ENCODE measurements at regions not wholly inside any gene's neighbourhood (a gene's known extent, or its start where the extent isn't known, plus 50 kb on each side); places are given as distances from the start of the nearest gene placed in this dataset.

DNA sequence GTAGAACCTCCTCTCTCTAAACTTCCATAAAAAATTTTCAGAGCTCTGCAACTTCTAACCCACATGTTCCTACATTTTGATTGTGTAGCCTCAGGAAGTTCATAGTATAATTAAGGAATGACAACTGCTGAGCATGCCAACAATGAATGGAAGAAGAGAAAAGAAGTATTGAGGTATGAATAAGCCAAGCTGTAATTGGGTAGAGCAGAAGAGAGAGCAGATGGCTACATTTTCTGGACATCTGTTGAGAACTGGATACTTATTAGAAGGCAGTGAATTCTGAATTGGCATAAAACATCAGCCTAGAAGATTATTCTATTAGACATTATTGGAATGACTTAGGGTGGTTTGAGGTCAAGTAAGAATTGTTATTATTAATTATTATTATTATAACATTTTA, 728.3 kb upstream of the PHF14 start:
- Histone ChIP-seq H3K14ac (replicated peaks; ENCODE audit: low read depth, low read length) (no peak overlapping the region), H3K27me3 (ENCODE audit: control insufficient read depth, insufficient read depth, low read length) (no peaks in the 10 kb centered on the region), H2BK20ac (ENCODE audit: low read depth, low read length) (no peak overlapping the region), H2AFZ (replicated peaks; ENCODE audit: low read length, poor library complexity) (no peak overlapping the region), H3K27ac (ENCODE audit: insufficient read depth, low read length) (no peak overlapping the region), H2AK5ac (ENCODE audit: low read depth, low read length) (no peak overlapping the region), H3K9me1 (ENCODE audit: insufficient read depth, low read length) (no peaks in the 10 kb centered on the region), H3K36me3 (ENCODE audit: control insufficient read depth, insufficient read depth, low read length) (no peaks in the 10 kb centered on the region), H3K9me3 (ENCODE audit: control insufficient read depth, insufficient read depth, low read length) (peaks cover 8% of the 10 kb centered on the region), H3K23ac (ENCODE audit: low read depth, low read length) (no peak overlapping the region), H3K4me1 (ENCODE audit: control insufficient read depth, insufficient read depth, low read length) (no peaks in the 10 kb centered on the region), H4K8ac (ENCODE audit: low read depth in 2 of 2, low read length in 2 of 2) (no peak overlapping the region), H3K79me1 (ENCODE audit: low read depth in 1 of 2, low read length in 2 of 2) (no peaks in the 10 kb centered on the region), H3K4ac (ENCODE audit: low read depth, low read length) (no peak overlapping the region), H3K9ac (ENCODE audit: low read depth, low read length) (no peak overlapping the region), H3K4me3 (ENCODE audit: insufficient read depth, low read depth, low read length) (no peak overlapping the region), H3K56ac (ENCODE audit: extremely low read depth, insufficient read depth, low read length) (no peak overlapping the region), H2AK9ac (replicated peaks; ENCODE audit: low read depth, low read length, poor library complexity) (no peak overlapping the region), H2BK120ac (ENCODE audit: low read depth, low read length) (no peak overlapping the region), H4K20me1 (ENCODE audit: insufficient read depth, low read length) (no peaks in the 10 kb centered on the region), H3K18ac (ENCODE audit: low read depth, low read length) (no peak overlapping the region), H3K4me2 (ENCODE audit: low read depth, low read length) (no peak overlapping the region), H4K91ac (ENCODE audit: insufficient read depth, low read depth, low read length) (no peak overlapping the region), H2BK5ac (ENCODE audit: low read depth, low read length, poor library complexity, severe bottlenecking) (no peak overlapping the region), H2BK15ac (ENCODE audit: low read depth, low read length) (no peak overlapping the region), H4K5ac (ENCODE audit: low read depth, low read length) (no peak overlapping the region)
- DNase-seq (no peak), ATAC-seq (ENCODE audit: low read depth) (no peak)
- no peak for TF ChIP-seq SMC3 (IDR thresholded peaks at IDR 0.05; ENCODE audit: low read depth, low read length)
- no peak for TF ChIP-seq RCOR1 (IDR thresholded peaks at IDR 0.05; ENCODE audit: insufficient replicate concordance, low read length)
- TF ChIP-seq, protein P1, sequence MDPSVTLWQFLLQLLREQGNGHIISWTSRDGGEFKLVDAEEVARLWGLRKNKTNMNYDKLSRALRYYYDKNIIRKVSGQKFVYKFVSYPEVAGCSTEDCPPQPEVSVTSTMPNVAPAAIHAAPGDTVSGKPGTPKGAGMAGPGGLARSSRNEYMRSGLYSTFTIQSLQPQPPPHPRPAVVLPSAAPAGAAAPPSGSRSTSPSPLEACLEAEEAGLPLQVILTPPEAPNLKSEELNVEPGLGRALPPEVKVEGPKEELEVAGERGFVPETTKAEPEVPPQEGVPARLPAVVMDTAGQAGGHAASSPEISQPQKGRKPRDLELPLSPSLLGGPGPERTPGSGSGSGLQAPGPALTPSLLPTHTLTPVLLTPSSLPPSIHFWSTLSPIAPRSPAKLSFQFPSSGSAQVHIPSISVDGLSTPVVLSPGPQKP (IDR thresholded peaks at IDR 0.05; ENCODE audit: borderline replicate concordance, low read depth, low read length) = no peak
- TF ChIP-seq, protein P2, sequence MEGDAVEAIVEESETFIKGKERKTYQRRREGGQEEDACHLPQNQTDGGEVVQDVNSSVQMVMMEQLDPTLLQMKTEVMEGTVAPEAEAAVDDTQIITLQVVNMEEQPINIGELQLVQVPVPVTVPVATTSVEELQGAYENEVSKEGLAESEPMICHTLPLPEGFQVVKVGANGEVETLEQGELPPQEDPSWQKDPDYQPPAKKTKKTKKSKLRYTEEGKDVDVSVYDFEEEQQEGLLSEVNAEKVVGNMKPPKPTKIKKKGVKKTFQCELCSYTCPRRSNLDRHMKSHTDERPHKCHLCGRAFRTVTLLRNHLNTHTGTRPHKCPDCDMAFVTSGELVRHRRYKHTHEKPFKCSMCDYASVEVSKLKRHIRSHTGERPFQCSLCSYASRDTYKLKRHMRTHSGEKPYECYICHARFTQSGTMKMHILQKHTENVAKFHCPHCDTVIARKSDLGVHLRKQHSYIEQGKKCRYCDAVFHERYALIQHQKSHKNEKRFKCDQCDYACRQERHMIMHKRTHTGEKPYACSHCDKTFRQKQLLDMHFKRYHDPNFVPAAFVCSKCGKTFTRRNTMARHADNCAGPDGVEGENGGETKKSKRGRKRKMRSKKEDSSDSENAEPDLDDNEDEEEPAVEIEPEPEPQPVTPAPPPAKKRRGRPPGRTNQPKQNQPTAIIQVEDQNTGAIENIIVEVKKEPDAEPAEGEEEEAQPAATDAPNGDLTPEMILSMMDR (conservative IDR thresholded peaks at IDR 0.05; ENCODE audit: low read depth, low read length) = no peak
- in situ Hi-C loops (cut with MboI; ENCODE audit: low sequenced_read_pairs) (no loop called here), intact Hi-C loops (cut with micrococcal nuclease) (no loop called here), dilution Hi-C loops (cut with HindIII; ENCODE audit: low sequenced_read_pairs, unreplicated experiment) (no loop called here)
- BruUV-seq (replicated peaks) = no TSS peak
- CTCF ChIA-PET = no interaction called here
- POLR2A ChIA-PET (ENCODE audit: unreplicated experiment) = no interaction called here

Data from IMR-90 (cell line).